Loucy (cell line): ENCODE measurements at regions not wholly inside any gene's neighbourhood (a gene's known extent, or its start where the extent isn't known, plus 50 kb on each side); places are given as distances from the start of the nearest gene placed in this dataset.

Experiments
- CTCF ChIP-seq: fragments of 200-600 bp; sonication (generic); conservative IDR thresholded peaks from 2 replicates; pipeline ENCODE4 v1.5.1; 2014; ENCODE audit warnings: mild to moderate bottlenecking, antibody characterized with exemption, low read length
- EZH2phosphoT487 ChIP-seq: fragments of 200-600 bp; IDR thresholded peaks from 2 replicates; pipeline ENCODE4 v1.6.1; 2018; ENCODE audit warnings: antibody characterized with exemption, mild to moderate bottlenecking, moderate library complexity, borderline replicate concordance

DNA sequence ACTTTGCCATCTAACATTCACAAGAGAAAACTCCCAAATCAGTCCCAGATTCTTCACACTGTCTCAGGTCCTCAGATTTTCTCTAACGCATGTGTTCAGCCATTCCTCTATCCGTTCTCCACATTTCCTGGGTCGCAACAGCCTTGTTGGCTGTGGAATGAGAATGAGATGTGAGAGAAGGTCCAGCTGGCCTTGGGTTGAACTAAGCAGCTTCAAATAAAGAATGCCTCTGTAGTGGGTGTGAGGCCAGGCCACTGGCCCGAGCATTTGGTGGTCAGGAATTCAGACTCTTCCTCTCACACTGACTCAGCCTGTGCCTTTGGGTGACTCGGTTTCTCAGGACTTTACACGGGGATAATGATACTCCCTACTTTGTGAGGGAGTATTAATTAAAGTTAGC is 73.8 kb upstream of the CCN6 start:
- TF ChIP-seq CTCF = no peak
- TF ChIP-seq EZH2phosphoT487 = no peak
